Ecto neural progenitor cell (in vitro differentiated cells): ENCODE measurements at regions not wholly inside any gene's neighbourhood (a gene's known extent, or its start where the extent isn't known, plus 50 kb on each side); places are given as distances from the start of the nearest gene placed in this dataset.
"Not testable (repeated sequence)": the region's sequence is repeated elsewhere in the genome, so short reads cannot be mapped to it uniquely, and the experiment has no call there.

ENCODE experiments used
- DNase-seq: peaks from one replicate; pipeline ENCODE4 v3.0.0-alpha.2; 2018; ENCODE audit warnings: low spot score

GRCh38 chr7:106345421-106346166, 60.8 kb upstream of the NAMPT start:
- no peak for DNase-seq

DNA sequence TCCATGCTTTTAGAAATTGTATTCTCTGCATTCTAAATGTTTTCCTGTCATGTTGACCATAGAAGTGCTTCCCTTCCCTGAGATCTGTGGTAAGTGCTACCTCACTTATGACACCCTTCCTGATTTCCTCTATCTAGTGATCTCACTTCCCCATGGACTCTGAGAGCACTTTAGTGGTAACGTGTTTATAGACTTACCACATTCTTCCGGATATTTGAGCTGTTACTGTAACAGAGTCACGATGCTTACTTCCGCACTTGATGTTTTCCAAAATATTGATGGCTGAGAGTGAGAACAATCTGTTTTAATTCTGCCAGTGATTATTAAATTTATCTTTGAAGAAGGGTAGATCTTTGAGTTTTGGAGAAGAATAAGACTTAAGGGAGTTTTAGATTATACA, 60.1 kb upstream of the NAMPT start:
- DNase-seq, result no peak

- DNase-seq, result no peak
Observed at GRCh38 chr7:106344211-106344610, 59.4 kb upstream of the NAMPT start.

GRCh38 chr7:106342049-106342448, 57.3 kb upstream of the NAMPT start:
- DNase-seq, result not testable (repeated sequence)

- DNase-seq, result not testable (repeated sequence)
Observed at GRCh38 chr7:106340247-106340596, 55.4 kb upstream of the NAMPT start.

GRCh38 chr7:106339513-106340246, 54.9 kb upstream of the NAMPT start:
- DNase-seq, result no peak

GRCh38 chr7:106337754-106338153, 53.0 kb upstream of the NAMPT start:
- no peak for DNase-seq

GRCh38 chr7:106335814-106336213, 51.0 kb upstream of the NAMPT start:
- no peak for DNase-seq
